Panc1 (cell line): ENCODE measurements at regions not wholly inside any gene's neighbourhood (a gene's known extent, or its start where the extent isn't known, plus 50 kb on each side); places are given as distances from the start of the nearest gene placed in this dataset.

Experiments
- SIN3A ChIP-seq: IDR thresholded peaks from 2 replicates; pipeline ENCODE4 v1.6.1; 2012; ENCODE audit warnings: low read depth, mild to moderate bottlenecking, low read length, moderate library complexity, borderline replicate concordance; ENCODE audit not compliant: insufficient read depth
- TF ChIP-seq, protein P1 (sequence below): fragments of 450-650 bp; IDR thresholded peaks from 2 replicates; pipeline ENCODE4 v1.5.1; 2017; ENCODE audit warnings: mild to moderate bottlenecking

GRCh38 chr1:73947009-73947408 lies 251.0 kb downstream of the LRRIQ3 start:
- TF ChIP-seq, protein P1, sequence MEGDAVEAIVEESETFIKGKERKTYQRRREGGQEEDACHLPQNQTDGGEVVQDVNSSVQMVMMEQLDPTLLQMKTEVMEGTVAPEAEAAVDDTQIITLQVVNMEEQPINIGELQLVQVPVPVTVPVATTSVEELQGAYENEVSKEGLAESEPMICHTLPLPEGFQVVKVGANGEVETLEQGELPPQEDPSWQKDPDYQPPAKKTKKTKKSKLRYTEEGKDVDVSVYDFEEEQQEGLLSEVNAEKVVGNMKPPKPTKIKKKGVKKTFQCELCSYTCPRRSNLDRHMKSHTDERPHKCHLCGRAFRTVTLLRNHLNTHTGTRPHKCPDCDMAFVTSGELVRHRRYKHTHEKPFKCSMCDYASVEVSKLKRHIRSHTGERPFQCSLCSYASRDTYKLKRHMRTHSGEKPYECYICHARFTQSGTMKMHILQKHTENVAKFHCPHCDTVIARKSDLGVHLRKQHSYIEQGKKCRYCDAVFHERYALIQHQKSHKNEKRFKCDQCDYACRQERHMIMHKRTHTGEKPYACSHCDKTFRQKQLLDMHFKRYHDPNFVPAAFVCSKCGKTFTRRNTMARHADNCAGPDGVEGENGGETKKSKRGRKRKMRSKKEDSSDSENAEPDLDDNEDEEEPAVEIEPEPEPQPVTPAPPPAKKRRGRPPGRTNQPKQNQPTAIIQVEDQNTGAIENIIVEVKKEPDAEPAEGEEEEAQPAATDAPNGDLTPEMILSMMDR, result no peak
- no peak for TF ChIP-seq SIN3A
